CD4-positive, alpha-beta T cell (primary cell): ENCODE measurements at regions not wholly inside any gene's neighbourhood (a gene's known extent, or its start where the extent isn't known, plus 50 kb on each side); places are given as distances from the start of the nearest gene placed in this dataset.
"Not testable (repeated sequence)": the region's sequence is repeated elsewhere in the genome, so short reads cannot be mapped to it uniquely, and the experiment has no call there.

Experiments
- ATAC-seq: fragments of 200-7000 bp; cut with Tn5 transposase; one replicate; pipeline ENCODE4 v1.10.0; 2022; ENCODE audit warnings: mild to moderate bottlenecking; ENCODE audit not compliant: poor library complexity
- CTCF ChIA-PET: fragments of 350-600 bp; sonication (Branson Sonifier 250); formaldehyde crosslinking; loops from one replicate; lab custom pipeline; 2021; ENCODE audit warnings: antibody characterized with exemption, inconsistent platforms; lab: Charles Lee
- POLR2A ChIA-PET: fragments of 350-600 bp; sonication (Branson Sonifier 250); formaldehyde crosslinking; loops from one replicate; lab custom pipeline; 2021; ENCODE audit warnings: antibody characterized with exemption, inconsistent platforms; lab: Charles Lee
- DNase-seq, 14 experiments: peaks; one replicate each; pipeline ENCODE4 v3.0.0-alpha.2; 2013 to 2020; ENCODE audit warnings: mixed read lengths in 2 of 14
- H3K27ac ChIP-seq, 2 donors: one replicate each; pipeline versions ENCODE4 v1.5.1 to v1.7.0; 2013; ENCODE audit warnings: low read length in 2 of 2, low read depth in 1 of 2, mild to moderate bottlenecking in 1 of 2
- H3K27me3 ChIP-seq, 2 experiments: 1 replicate in 1 of 2; 2 replicates in 1 of 2; pipeline versions ENCODE4 v1.6.1 to v1.7.0; 2013; ENCODE audit warnings: low read length in 2 of 2, control low read depth in 1 of 2, mild to moderate bottlenecking in 1 of 2, moderate library complexity in 1 of 2; ENCODE audit not compliant: insufficient read depth in 2 of 2, control insufficient read depth in 1 of 2
- H3K36me3 ChIP-seq: one replicate; pipeline ENCODE4 v1.6.1; 2013; ENCODE audit warnings: low read length, control low read depth; ENCODE audit not compliant: insufficient read depth
- H3K4me1 ChIP-seq: one replicate; pipeline ENCODE4 v1.6.1; 2013; ENCODE audit warnings: low read length, control low read depth; ENCODE audit not compliant: insufficient read depth
- H3K4me3 ChIP-seq: one replicate; pipeline ENCODE4 v1.5.1; 2013; ENCODE audit warnings: mild to moderate bottlenecking, low read length, moderate library complexity
- H3K9me3 ChIP-seq, 2 experiments: 1 replicate in 1 of 2; 2 replicates in 1 of 2; pipeline versions ENCODE4 v1.6.1 to v1.7.0; 2013; ENCODE audit warnings: low read length in 2 of 2, mild to moderate bottlenecking in 2 of 2, control low read depth in 1 of 2, moderate library complexity in 1 of 2; ENCODE audit not compliant: control insufficient read depth in 1 of 2, insufficient read depth in 1 of 2
- H3K27ac Mint-ChIP-seq: one replicate; pipeline ENCODE4 v1.8.0; 2020; ENCODE audit warnings: mixed read lengths
- H3K27me3 Mint-ChIP-seq: one replicate; pipeline ENCODE4 v1.8.0; 2021; ENCODE audit warnings: mixed read lengths
- H3K36me3 Mint-ChIP-seq: one replicate; pipeline ENCODE4 v1.8.0; 2021; ENCODE audit warnings: low read depth, mixed read lengths
- H3K4me1 Mint-ChIP-seq: one replicate; pipeline ENCODE4 v1.8.0; 2021; ENCODE audit warnings: low read depth, mixed read lengths
- H3K4me3 Mint-ChIP-seq: one replicate; pipeline ENCODE4 v1.8.0; 2020; ENCODE audit warnings: mild to moderate bottlenecking, mixed read lengths
- H3K9me3 Mint-ChIP-seq: one replicate; pipeline ENCODE4 v1.8.0; 2020; ENCODE audit warnings: mixed read lengths
- CTCF ChIP-seq: fragments of 200-600 bp; IDR thresholded peaks from one replicate; pipeline ENCODE4 v1.8.0; 2022; ENCODE audit warnings: antibody characterized with exemption, mild to moderate bottlenecking
- intact Hi-C, 2 experiments: fragments of 100-400 bp; cut with DNase I in 1 of 2; cut with micrococcal nuclease in 1 of 2; formaldehyde crosslinking; loops; one replicate each; pipeline versions ENCODE4 v1.15.1 to v1.9.0; 2023 to 2025; cut with DNase I, micrococcal nuclease

- intact Hi-C loops: no loop called here
- H3K9me3 Mint-ChIP-seq: no peaks in the 10 kb centered on the region
- ATAC-seq (no peak), DNase-seq (no peak)
- H3K36me3 ChIP-seq: no peaks in the 10 kb centered on the region
- H3K4me1 ChIP-seq: no peaks in the 10 kb centered on the region
- no peaks in the 10 kb centered on the region for H3K27me3 ChIP-seq
- H3K4me3 Mint-ChIP-seq: no peak overlapping the region
- ChIA-PET POLR2A (no interaction called here), CTCF (no interaction called here)
- H3K4me3 ChIP-seq: no peak overlapping the region
- TF ChIP-seq CTCF: no peak
- no peaks in the 10 kb centered on the region for H3K4me1 Mint-ChIP-seq
- no peak overlapping the region for H3K27ac ChIP-seq
- H3K27ac Mint-ChIP-seq: no peak overlapping the region
- H3K36me3 Mint-ChIP-seq: no peaks in the 10 kb centered on the region
- H3K9me3 ChIP-seq: no peaks in the 10 kb centered on the region
- peaks cover 8% of the 10 kb centered on the region for H3K27me3 Mint-ChIP-seq
Measured at GRCh38 chr4:118557298-118557851, 127.8 kb upstream of the METTL14 start.

GRCh38 chr4:118558188-118558587 lies 127.0 kb upstream of the METTL14 start:
- H3K27me3 ChIP-seq, H3K4me1 ChIP-seq, H3K36me3 ChIP-seq, H3K27ac Mint-ChIP-seq, H3K9me3 ChIP-seq, H3K9me3 Mint-ChIP-seq, POLR2A ChIA-PET, ATAC-seq, intact Hi-C loops, H3K27ac ChIP-seq, DNase-seq, CTCF ChIA-PET, H3K4me3 ChIP-seq, H3K36me3 Mint-ChIP-seq, H3K4me1 Mint-ChIP-seq, H3K4me3 Mint-ChIP-seq: not testable (repeated sequence)
- peaks cover 12% of the 10 kb centered on the region for H3K27me3 Mint-ChIP-seq

- H3K27ac ChIP-seq, intact Hi-C loops, H3K4me3 Mint-ChIP-seq, POLR2A ChIA-PET, DNase-seq, H3K9me3 ChIP-seq, H3K4me1 Mint-ChIP-seq, H3K4me1 ChIP-seq, H3K27me3 ChIP-seq, ATAC-seq, CTCF ChIA-PET, H3K27ac Mint-ChIP-seq, H3K9me3 Mint-ChIP-seq, H3K36me3 Mint-ChIP-seq, H3K36me3 ChIP-seq, H3K4me3 ChIP-seq: not testable (repeated sequence)
- peaks cover 12% of the 10 kb centered on the region for H3K27me3 Mint-ChIP-seq
Measured at GRCh38 chr4:118561559-118561958, 123.6 kb upstream of the METTL14 start.

GRCh38 chr4:118566003-118566513 lies 119.1 kb upstream of the METTL14 start:
- CTCF ChIA-PET: interaction anchor here (0.6 kb wide), 1 partner anchor 68 kb away, joined by 4 read pairs; no protein-coding TSS in a partner anchor
- H3K27ac ChIP-seq, H3K36me3 Mint-ChIP-seq, H3K9me3 ChIP-seq, H3K9me3 Mint-ChIP-seq, H3K4me3 ChIP-seq, H3K27me3 ChIP-seq, H3K27ac Mint-ChIP-seq, POLR2A ChIA-PET, H3K36me3 ChIP-seq, intact Hi-C loops, H3K4me3 Mint-ChIP-seq, DNase-seq, H3K4me1 Mint-ChIP-seq, H3K4me1 ChIP-seq, ATAC-seq: not testable (repeated sequence)
- H3K27me3 Mint-ChIP-seq: peaks cover 20% of the 10 kb centered on the region

GRCh38 chr4:118572991-118573390 lies 112.2 kb upstream of the METTL14 start:
- DNase-seq, ATAC-seq, H3K9me3 ChIP-seq, H3K27ac Mint-ChIP-seq, H3K36me3 ChIP-seq, H3K4me1 Mint-ChIP-seq, H3K27me3 ChIP-seq, H3K4me3 Mint-ChIP-seq, H3K4me1 ChIP-seq, CTCF ChIA-PET, intact Hi-C loops, POLR2A ChIA-PET, H3K27ac ChIP-seq, H3K36me3 Mint-ChIP-seq, H3K4me3 ChIP-seq, H3K9me3 Mint-ChIP-seq: not testable (repeated sequence)
- H3K27me3 Mint-ChIP-seq: peaks cover 12% of the 10 kb centered on the region

GRCh38 chr4:118574251-118574913 lies 110.8 kb upstream of the METTL14 start:
- H3K27me3 ChIP-seq, H3K36me3 ChIP-seq, H3K4me3 Mint-ChIP-seq, CTCF ChIA-PET, H3K27ac ChIP-seq, H3K9me3 Mint-ChIP-seq, H3K27ac Mint-ChIP-seq, ATAC-seq, intact Hi-C loops, H3K4me3 ChIP-seq, H3K4me1 Mint-ChIP-seq, H3K4me1 ChIP-seq, DNase-seq, POLR2A ChIA-PET, H3K9me3 ChIP-seq, H3K36me3 Mint-ChIP-seq: not testable (repeated sequence)
- H3K27me3 Mint-ChIP-seq: peaks cover 12% of the 10 kb centered on the region
